Keratinocyte (primary cell): ENCODE measurements at regions not wholly inside any gene's neighbourhood (a gene's known extent, or its start where the extent isn't known, plus 50 kb on each side); places are given as distances from the start of the nearest gene placed in this dataset.

Experiments
- EZH2 ChIP-seq: IDR thresholded peaks from one replicate; pipeline ENCODE4 v1.6.1; 2012; ENCODE audit warnings: inconsistent platforms, mild to moderate bottlenecking, low read length, moderate library complexity
- TF ChIP-seq, protein P1 (sequence below), 3 experiments: IDR thresholded peaks in 1 of 3; conservative IDR thresholded peaks in 1 of 3; optimal IDR thresholded peaks in 1 of 3; 2 replicates in 2 of 3; 3 replicates in 1 of 3; pipeline versions ENCODE3 to v1.5.1; 2011; ENCODE audit warnings: low read length in 3 of 3, mild to moderate bottlenecking in 3 of 3, moderate library complexity in 2 of 3, control low read depth in 1 of 3, inconsistent platforms in 1 of 3; ENCODE audit not compliant: insufficient read depth in 2 of 3; ENCODE audit errors: extremely low read depth in 1 of 3

- TF ChIP-seq, protein P1, sequence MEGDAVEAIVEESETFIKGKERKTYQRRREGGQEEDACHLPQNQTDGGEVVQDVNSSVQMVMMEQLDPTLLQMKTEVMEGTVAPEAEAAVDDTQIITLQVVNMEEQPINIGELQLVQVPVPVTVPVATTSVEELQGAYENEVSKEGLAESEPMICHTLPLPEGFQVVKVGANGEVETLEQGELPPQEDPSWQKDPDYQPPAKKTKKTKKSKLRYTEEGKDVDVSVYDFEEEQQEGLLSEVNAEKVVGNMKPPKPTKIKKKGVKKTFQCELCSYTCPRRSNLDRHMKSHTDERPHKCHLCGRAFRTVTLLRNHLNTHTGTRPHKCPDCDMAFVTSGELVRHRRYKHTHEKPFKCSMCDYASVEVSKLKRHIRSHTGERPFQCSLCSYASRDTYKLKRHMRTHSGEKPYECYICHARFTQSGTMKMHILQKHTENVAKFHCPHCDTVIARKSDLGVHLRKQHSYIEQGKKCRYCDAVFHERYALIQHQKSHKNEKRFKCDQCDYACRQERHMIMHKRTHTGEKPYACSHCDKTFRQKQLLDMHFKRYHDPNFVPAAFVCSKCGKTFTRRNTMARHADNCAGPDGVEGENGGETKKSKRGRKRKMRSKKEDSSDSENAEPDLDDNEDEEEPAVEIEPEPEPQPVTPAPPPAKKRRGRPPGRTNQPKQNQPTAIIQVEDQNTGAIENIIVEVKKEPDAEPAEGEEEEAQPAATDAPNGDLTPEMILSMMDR (optimal IDR thresholded peaks at IDR 0.05 in 1 of 3, IDR thresholded peaks at IDR 0.05 in 1 of 3, conservative IDR thresholded peaks at IDR 0.05 in 1 of 3; ENCODE audit: extremely low read depth in 1 of 3, insufficient read depth in 2 of 3, low read length in 3 of 3) = no peak
- TF ChIP-seq EZH2 = no peak
Measured at GRCh38 chr11:28412029-28412428, 303.8 kb downstream of the METTL15 start.
